ES-I3 (cell line): ENCODE measurements at regions not wholly inside any gene's neighbourhood (a gene's known extent, or its start where the extent isn't known, plus 50 kb on each side); places are given as distances from the start of the nearest gene placed in this dataset.
"Not testable (repeated sequence)": the region's sequence is repeated elsewhere in the genome, so short reads cannot be mapped to it uniquely, and the experiment has no call there.

Source experiments
- H3K36me3 ChIP-seq: 2 replicates; pipeline ENCODE4 v1.6.1; 2013; ENCODE audit warnings: mild to moderate bottlenecking, low read length, control low read depth, moderate library complexity; ENCODE audit not compliant: insufficient read depth
- H3K4me1 ChIP-seq: 2 replicates; pipeline ENCODE4 v1.6.1; 2013; ENCODE audit warnings: mild to moderate bottlenecking, control low read depth, low read length; ENCODE audit not compliant: insufficient read depth
- H3K9ac ChIP-seq: 2 replicates; pipeline ENCODE4 v1.6.1; 2013; ENCODE audit warnings: low read depth, mild to moderate bottlenecking, low read length, moderate library complexity
- H3K9me3 ChIP-seq: 2 replicates; pipeline ENCODE4 v1.6.1; 2013; ENCODE audit warnings: mild to moderate bottlenecking, low read length, moderate library complexity; ENCODE audit not compliant: control insufficient read depth, insufficient read depth

GRCh38 chr15:84550503-84550902 lies 50.3 kb upstream of the ZSCAN2 start:
- not testable (repeated sequence) for H3K9ac ChIP-seq, H3K36me3 ChIP-seq, H3K4me1 ChIP-seq, H3K9me3 ChIP-seq
